ENCODE measurements at regions not wholly inside any gene's neighbourhood (a gene's known extent, or its start where the extent isn't known, plus 50 kb on each side); places are given as distances from the start of the nearest gene placed in this dataset.

DNA sequence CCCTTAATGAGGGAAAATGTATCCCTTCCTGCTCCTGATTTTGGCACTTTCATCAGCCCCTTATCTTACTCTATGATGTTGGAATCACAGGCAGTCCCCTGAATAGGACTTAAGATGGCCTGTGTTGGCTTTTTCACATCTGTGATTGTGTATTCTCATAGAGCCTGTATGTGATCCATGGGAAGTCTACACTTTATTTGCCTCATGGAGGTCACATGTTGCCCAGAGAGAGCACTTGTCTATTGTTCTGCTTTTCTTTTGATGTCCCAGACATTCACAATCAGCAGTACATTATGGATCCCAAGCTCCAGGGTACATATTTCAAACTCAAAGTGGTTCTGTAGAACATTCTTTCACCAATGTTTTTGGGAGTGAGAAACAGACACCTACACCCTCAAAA is 885.2 kb upstream of the ADGRL2 start:
- Histone ChIP-seq H3K4me3 (no peak overlapping the region), H3K4me1 (no peaks in the 10 kb centered on the region), H3K9me3 (no peaks in the 10 kb centered on the region), H3K27me3 (no peaks in the 10 kb centered on the region), H3K27ac (no peak overlapping the region), H3K36me3 (no peaks in the 10 kb centered on the region)
- DNase-seq = no peak
- no peak for TF ChIP-seq CTCF (IDR thresholded peaks at IDR 0.05)
- TF ChIP-seq POLR2A (IDR thresholded peaks at IDR 0.05) = no peak
- ATAC-seq = no peak
- intact Hi-C loops (cut with DNase I) = no loop called here

DNA sequence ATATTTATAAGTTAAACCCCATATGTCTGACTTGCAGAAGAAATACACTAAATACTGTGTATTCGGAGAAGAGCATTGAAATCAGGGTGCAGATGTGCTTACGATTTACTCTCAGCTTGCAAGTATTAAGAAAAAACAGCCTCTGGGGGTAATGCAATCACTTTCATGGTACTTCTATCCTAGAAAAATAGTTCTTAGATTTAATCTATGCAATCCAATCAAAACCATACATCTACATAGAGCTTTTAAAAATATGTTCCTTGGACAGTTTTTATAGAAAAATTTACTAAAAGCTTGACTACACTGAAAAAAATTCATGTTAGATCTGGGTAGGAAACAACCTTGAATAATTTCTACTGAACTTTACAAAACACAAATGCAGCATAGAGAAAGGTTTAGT is 890.3 kb upstream of the ADGRL2 start:
- ATAC-seq (no peak), DNase-seq (no peak)
- H3K4me1 ChIP-seq = no peaks in the 10 kb centered on the region
- 89% methylated on average over 2 of the region's 2 CpGs for WGBS (ENCODE audit: insufficient coverage, low coverage, low lambda C conversion rate, missing lambda C conversion rate)
- no peak for TF ChIP-seq POLR2A (IDR thresholded peaks at IDR 0.05)
- no peak for TF ChIP-seq CTCF (IDR thresholded peaks at IDR 0.05)
- H3K36me3 ChIP-seq = no peaks in the 10 kb centered on the region
- no peak overlapping the region for H3K4me3 ChIP-seq
- H3K9me3 ChIP-seq = no peaks in the 10 kb centered on the region
- H3K27ac ChIP-seq = no peak overlapping the region
- no peaks in the 10 kb centered on the region for H3K27me3 ChIP-seq
- intact Hi-C loops (cut with DNase I) = no loop called here

DNA sequence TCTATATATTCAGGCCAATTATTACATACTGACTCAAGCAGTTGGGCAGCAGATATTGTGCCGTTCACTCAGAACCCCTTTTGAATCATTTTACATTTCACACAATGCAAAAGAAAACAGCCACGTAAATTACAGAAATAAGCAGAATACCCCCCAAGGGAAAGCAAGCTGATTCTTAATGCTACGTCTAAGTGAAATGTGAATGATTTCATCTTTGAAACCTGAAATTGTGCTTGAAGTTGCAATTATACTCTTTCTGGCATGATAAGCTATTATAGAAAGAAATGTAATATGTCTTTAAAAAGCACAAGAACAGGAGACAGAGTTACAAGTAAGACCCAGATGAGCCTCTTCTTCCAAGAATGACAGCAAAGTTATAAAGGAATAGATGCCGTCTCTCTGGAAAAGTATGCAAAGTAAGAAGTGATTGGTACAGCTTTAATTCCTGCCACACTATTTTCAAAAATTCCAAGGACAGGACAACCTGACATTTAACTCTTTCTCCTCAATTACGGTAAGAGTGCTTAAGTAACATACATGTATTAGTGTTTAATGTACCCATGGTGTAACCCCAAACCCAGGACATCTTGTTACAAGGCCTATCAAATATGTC is 891.5 kb upstream of the ADGRL2 start:
- Histone ChIP-seq H3K9me3 (no peaks in the 10 kb centered on the region), H3K36me3 (no peaks in the 10 kb centered on the region), H3K4me1 (no peaks in the 10 kb centered on the region), H3K27me3 (no peaks in the 10 kb centered on the region), H3K27ac (no peak overlapping the region), H3K4me3 (no peak overlapping the region)
- intact Hi-C loops (cut with DNase I) = no loop called here
- TF ChIP-seq POLR2A (IDR thresholded peaks at IDR 0.05) (no peak), CTCF (IDR thresholded peaks at IDR 0.05) (no peak)
- ATAC-seq (no peak), DNase-seq (no peak)
- WGBS (ENCODE audit: insufficient coverage, low coverage, low lambda C conversion rate, missing lambda C conversion rate) = 71% methylated on average over 5 of the region's 5 CpGs

DNA sequence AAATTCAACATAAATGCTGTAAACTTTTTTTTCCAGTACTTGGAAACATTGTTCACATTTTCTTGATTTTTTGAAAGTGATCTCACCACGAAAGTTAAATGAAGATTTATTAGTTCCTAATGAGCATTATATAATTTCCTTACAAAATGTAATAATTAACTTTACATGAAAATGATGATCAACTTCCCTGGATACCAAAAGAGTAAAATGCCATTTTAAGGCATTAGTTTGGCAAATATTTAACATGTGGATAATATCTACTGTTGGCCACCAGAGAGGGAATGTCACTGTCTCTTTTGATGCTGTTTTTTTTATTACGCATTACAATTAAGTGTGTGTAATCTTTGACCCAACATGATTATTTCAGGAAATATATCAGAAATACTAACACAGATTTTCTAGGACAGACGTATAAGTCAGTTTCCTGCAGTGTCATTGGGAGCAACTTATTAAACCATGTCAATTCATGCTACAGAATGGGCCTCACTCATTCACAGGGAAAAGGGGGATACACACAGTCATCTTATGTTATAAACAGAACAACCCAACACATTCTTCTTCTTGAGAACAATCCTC is 903.9 kb upstream of the ADGRL2 start:
- Histone ChIP-seq H3K36me3 (no peaks in the 10 kb centered on the region), H3K9me3 (no peaks in the 10 kb centered on the region), H3K27me3 (no peaks in the 10 kb centered on the region), H3K4me3 (no peak overlapping the region), H3K4me1 (no peaks in the 10 kb centered on the region), H3K27ac (no peak overlapping the region)
- 68% methylated on average over 3 of the region's 3 CpGs for WGBS (ENCODE audit: insufficient coverage, low coverage, low lambda C conversion rate, missing lambda C conversion rate)
- DNase-seq (no peak), ATAC-seq (no peak)
- intact Hi-C loops (cut with DNase I) = no loop called here
- no peak for TF ChIP-seq POLR2A (IDR thresholded peaks at IDR 0.05)
- TF ChIP-seq CTCF (IDR thresholded peaks at IDR 0.05) = no peak

DNA sequence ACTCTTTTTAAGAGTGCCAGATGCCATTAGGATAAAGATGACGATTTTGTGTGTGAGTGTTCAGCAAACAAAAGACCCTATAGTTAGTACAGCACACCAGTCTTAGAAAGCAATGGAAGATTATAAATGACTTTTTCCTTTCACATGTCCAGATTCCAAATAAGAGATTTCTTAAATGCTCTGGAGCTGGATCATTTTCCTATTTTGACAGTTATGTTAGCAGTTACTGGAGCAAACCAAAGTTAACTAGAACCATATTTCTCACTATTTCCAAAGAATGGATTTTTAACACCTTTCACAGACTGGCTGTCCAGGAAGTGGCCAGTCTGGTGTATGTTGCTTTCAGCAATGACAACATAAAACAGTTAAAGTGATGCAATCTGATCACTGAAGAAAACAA is 905.8 kb upstream of the ADGRL2 start:
- intact Hi-C loops (cut with DNase I) = no loop called here
- no peak for DNase-seq
- ATAC-seq = no peak
- H3K4me3 ChIP-seq = no peak overlapping the region
- H3K27me3 ChIP-seq = no peaks in the 10 kb centered on the region
- no peaks in the 10 kb centered on the region for H3K36me3 ChIP-seq
- H3K27ac ChIP-seq = no peak overlapping the region
- TF ChIP-seq CTCF (IDR thresholded peaks at IDR 0.05) (no peak), POLR2A (IDR thresholded peaks at IDR 0.05) (no peak)
- H3K9me3 ChIP-seq = no peaks in the 10 kb centered on the region
- 53% methylated on average over 1 of the region's 1 CpG for WGBS (ENCODE audit: insufficient coverage, low coverage, low lambda C conversion rate, missing lambda C conversion rate)
- H3K4me1 ChIP-seq = no peaks in the 10 kb centered on the region

Measured in right lobe of liver (tissue), 6 donors.